ENCODE measurements at regions not wholly inside any gene's neighbourhood (a gene's known extent, or its start where the extent isn't known, plus 50 kb on each side); places are given as distances from the start of the nearest gene placed in this dataset.

DNA sequence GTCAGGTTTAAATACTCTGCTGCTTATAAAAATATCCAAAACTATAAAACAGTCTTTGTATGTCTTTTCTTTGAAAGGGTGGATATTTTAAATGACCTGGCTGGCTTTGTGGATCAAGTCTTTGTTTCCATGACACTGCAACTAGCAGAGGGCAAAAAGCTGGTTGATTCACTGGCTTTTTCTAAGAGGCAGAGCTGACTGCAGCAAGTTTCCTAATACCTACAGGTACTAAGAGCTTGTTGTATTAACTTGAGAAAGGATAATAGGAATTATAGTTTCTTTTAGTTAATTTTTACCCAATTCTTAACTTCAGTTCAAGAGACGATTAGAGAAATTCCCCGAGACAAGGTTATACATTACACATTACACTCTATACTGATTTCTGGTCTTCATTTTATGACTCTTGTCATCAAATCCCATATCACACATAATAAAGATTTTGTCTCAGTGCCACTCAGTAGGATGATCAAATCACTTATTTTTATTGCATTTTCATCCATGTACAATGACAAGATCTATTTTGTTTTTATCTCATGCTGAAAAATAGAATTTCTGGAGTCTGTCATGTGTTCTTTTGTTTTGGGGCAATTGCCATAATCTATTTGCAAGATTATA, 120.1 kb upstream of the RIMS1 start:
- TF ChIP-seq CTCF (IDR thresholded peaks at IDR 0.05 in 2 of 3, conservative IDR thresholded peaks at IDR 0.05 in 1 of 3; ENCODE audit: borderline replicate concordance in 1 of 3, insufficient read depth in 1 of 3, low read depth in 2 of 3, low read length in 2 of 3): no peak
- no peak for TF ChIP-seq RAD21 (IDR thresholded peaks at IDR 0.05; ENCODE audit: low read depth)
- no peak for TF ChIP-seq EZH2phosphoT487 (IDR thresholded peaks at IDR 0.05; ENCODE audit: borderline replicate concordance)
- no peak for TF ChIP-seq CBX3 (IDR thresholded peaks at IDR 0.05; ENCODE audit: low read depth)
- TF ChIP-seq POLR2A (IDR thresholded peaks at IDR 0.05; ENCODE audit: borderline replicate concordance, extremely low read depth, insufficient read depth, insufficient read length): no peak
- no peak for TF ChIP-seq EZH2 (IDR thresholded peaks at IDR 0.05)
- TF ChIP-seq, protein P1, sequence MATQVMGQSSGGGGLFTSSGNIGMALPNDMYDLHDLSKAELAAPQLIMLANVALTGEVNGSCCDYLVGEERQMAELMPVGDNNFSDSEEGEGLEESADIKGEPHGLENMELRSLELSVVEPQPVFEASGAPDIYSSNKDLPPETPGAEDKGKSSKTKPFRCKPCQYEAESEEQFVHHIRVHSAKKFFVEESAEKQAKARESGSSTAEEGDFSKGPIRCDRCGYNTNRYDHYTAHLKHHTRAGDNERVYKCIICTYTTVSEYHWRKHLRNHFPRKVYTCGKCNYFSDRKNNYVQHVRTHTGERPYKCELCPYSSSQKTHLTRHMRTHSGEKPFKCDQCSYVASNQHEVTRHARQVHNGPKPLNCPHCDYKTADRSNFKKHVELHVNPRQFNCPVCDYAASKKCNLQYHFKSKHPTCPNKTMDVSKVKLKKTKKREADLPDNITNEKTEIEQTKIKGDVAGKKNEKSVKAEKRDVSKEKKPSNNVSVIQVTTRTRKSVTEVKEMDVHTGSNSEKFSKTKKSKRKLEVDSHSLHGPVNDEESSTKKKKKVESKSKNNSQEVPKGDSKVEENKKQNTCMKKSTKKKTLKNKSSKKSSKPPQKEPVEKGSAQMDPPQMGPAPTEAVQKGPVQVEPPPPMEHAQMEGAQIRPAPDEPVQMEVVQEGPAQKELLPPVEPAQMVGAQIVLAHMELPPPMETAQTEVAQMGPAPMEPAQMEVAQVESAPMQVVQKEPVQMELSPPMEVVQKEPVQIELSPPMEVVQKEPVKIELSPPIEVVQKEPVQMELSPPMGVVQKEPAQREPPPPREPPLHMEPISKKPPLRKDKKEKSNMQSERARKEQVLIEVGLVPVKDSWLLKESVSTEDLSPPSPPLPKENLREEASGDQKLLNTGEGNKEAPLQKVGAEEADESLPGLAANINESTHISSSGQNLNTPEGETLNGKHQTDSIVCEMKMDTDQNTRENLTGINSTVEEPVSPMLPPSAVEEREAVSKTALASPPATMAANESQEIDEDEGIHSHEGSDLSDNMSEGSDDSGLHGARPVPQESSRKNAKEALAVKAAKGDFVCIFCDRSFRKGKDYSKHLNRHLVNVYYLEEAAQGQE (IDR thresholded peaks at IDR 0.05; ENCODE audit: low read depth): no peak
- no peak for TF ChIP-seq FOSL1 (IDR thresholded peaks at IDR 0.05; ENCODE audit: low read depth)
- no peak for TF ChIP-seq POLR2AphosphoS5 (IDR thresholded peaks at IDR 0.05; ENCODE audit: low read depth, low read length)
- no peak for TF ChIP-seq CEBPB (IDR thresholded peaks at IDR 0.05; ENCODE audit: low read depth)

Measured in HCT116 (cell line).